HG02970 (cell line): ENCODE measurements at regions not wholly inside any gene's neighbourhood (a gene's known extent, or its start where the extent isn't known, plus 50 kb on each side); places are given as distances from the start of the nearest gene placed in this dataset.
A peak's percentile ranks its signal among the peaks of the same experiment; 100 is the strongest.

Experiments
- ATAC-seq: cut with Tn5 transposase; IDR thresholded peaks from one replicate; pipeline ENCODE4 v1.9.1; 2021; ENCODE audit warnings: mild to moderate bottlenecking, moderate library complexity, moderate number of reproducible peaks; ENCODE audit not compliant: unreplicated experiment, low FRiP score

GRCh38 chr5:157915638-157916037 lies 56.7 kb upstream of the CLINT1 start:
- no peak for ATAC-seq

GRCh38 chr5:157914151-157914788 lies 55.3 kb upstream of the CLINT1 start:
- ATAC-seq, result no peak

GRCh38 chr5:157913575-157913974 lies 54.6 kb upstream of the CLINT1 start:
- no peak for ATAC-seq

GRCh38 chr5:157912621-157913325 lies 53.8 kb upstream of the CLINT1 start:
- peak; percentile 76 for ATAC-seq

- no peak for ATAC-seq
Measured at GRCh38 chr5:157911568-157911967, 52.6 kb upstream of the CLINT1 start.
